ENCODE measurements at regions not wholly inside any gene's neighbourhood (a gene's known extent, or its start where the extent isn't known, plus 50 kb on each side); places are given as distances from the start of the nearest gene placed in this dataset.

- no peak for TF ChIP-seq CTCF (IDR thresholded peaks at IDR 0.05)
- ATAC-seq (ENCODE audit: low FRiP score) (no peak), DNase-seq (ENCODE audit: low spot score) (no peak)
Observed at GRCh38 chr15:69795601-69796000, 302.1 kb downstream of the TLE3 start.

GRCh38 chr15:69797051-69797595 is 300.6 kb downstream of the TLE3 start:
- DNase-seq (ENCODE audit: low spot score), result no peak
- ATAC-seq (ENCODE audit: low FRiP score), result no peak
- no peak for TF ChIP-seq CTCF (IDR thresholded peaks at IDR 0.05)

GRCh38 chr15:69797615-69798014 is 300.1 kb downstream of the TLE3 start:
- TF ChIP-seq CTCF (IDR thresholded peaks at IDR 0.05), result no peak
- ATAC-seq (ENCODE audit: low FRiP score), result no peak
- DNase-seq (ENCODE audit: low spot score), result no peak

- TF ChIP-seq CTCF (IDR thresholded peaks at IDR 0.05), result no peak
- ATAC-seq (ENCODE audit: low FRiP score) (no peak), DNase-seq (ENCODE audit: low spot score) (no peak)
Observed at GRCh38 chr15:69798481-69799250, 299.1 kb downstream of the TLE3 start.

GRCh38 chr15:69801144-69801543 is 296.6 kb downstream of the TLE3 start:
- no peak for TF ChIP-seq CTCF (IDR thresholded peaks at IDR 0.05)
- ATAC-seq (ENCODE audit: low FRiP score), result no peak
- DNase-seq (ENCODE audit: low spot score), result no peak

- TF ChIP-seq CTCF (IDR thresholded peaks at IDR 0.05), result no peak
- no peak for DNase-seq (ENCODE audit: low spot score)
- ATAC-seq (ENCODE audit: low FRiP score), result no peak
Observed at GRCh38 chr15:69802432-69802831, 295.3 kb downstream of the TLE3 start.

GRCh38 chr15:69804786-69805185 is 292.9 kb downstream of the TLE3 start:
- DNase-seq (ENCODE audit: low spot score), result no peak
- no peak for TF ChIP-seq CTCF (IDR thresholded peaks at IDR 0.05)
- ATAC-seq (ENCODE audit: low FRiP score), result no peak
